NCI-H748 (cell line): ENCODE measurements at regions not wholly inside any gene's neighbourhood (a gene's known extent, or its start where the extent isn't known, plus 50 kb on each side); places are given as distances from the start of the nearest gene placed in this dataset.
A peak's percentile ranks its signal among the peaks of the same experiment; 100 is the strongest.
"Not testable (repeated sequence)": the region's sequence is repeated elsewhere in the genome, so short reads cannot be mapped to it uniquely, and the experiment has no call there.

ENCODE experiments used
- DNase-seq: peaks from one replicate; lab custom pipeline; 2025; ENCODE audit not compliant: unreplicated experiment; lab: John Stamatoyannopoulos, UW

GRCh38 chr6:169918239-169918953, 167.0 kb downstream of the ERMARD start:
- DNase-seq: no peak

DNA sequence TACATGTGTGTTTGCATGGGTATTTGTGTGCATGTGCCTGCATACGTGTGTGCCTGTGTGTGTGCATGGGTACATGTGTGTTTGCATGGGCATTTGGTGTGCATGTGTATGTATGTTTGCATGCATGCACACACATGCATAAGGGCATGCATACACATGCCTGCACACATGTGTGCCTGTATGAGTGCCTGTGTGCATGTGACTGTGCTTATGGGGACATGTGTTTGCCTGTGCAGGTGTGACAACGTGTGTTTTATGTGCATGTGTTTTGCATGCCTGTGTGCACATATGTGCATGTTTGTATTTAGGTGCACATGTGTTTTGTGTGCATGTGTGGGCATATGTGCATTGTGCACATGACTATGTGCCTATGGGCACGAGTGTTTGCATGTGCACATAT, 165.7 kb downstream of the ERMARD start:
- DNase-seq: no peak

DNA sequence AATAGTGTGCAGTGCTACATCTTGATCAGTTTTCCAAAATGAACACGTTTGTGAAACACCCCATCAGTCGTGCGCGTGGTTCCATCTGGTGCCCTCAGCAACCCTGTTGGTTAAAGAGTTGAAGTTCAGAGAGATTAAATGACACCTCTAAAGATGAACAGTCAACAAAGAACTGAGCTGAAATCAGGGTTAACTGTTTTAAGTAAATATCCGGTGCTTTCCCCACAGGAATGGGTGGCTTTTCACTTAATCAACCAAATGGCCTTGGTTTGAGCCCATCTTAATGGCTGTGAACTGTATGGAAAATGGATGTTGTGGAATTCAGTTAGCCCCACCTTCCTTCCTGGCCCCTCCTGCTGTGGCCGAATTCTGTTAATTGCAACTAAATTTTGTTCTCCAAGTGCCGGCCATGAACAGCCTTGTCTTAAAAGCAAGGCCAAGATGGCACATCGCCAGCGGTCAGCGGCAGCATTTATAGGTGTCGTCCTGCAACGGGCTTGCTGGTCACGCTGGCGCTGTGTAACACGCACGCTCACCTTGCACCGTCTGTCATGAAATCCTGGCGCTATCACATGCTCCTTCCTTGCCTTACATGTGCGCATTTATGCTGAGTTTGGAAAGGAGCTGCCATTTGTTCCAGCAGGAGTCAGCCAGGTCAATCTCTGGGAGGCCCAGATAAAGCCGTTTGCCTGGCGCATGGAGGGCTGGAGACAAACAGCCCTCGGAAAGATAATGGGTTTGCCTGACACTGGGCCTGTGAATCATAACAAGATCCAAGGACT, 164.5 kb downstream of the ERMARD start:
- DNase-seq: peak; percentile 28

GRCh38 chr6:169913745-169914144, 162.3 kb downstream of the ERMARD start:
- DNase-seq: not testable (repeated sequence)

- DNase-seq: no peak
These were observed 161.7 kb downstream of the ERMARD start for GRCh38 chr6:169913096-169913638.

- no peak for DNase-seq
These were observed 161.1 kb downstream of the ERMARD start for GRCh38 chr6:169912266-169913095.

GRCh38 chr6:169911264-169912263, 160.1 kb downstream of the ERMARD start:
- DNase-seq: no peak

GRCh38 chr6:169909113-169909512, 157.7 kb downstream of the ERMARD start:
- no peak for DNase-seq

DNA sequence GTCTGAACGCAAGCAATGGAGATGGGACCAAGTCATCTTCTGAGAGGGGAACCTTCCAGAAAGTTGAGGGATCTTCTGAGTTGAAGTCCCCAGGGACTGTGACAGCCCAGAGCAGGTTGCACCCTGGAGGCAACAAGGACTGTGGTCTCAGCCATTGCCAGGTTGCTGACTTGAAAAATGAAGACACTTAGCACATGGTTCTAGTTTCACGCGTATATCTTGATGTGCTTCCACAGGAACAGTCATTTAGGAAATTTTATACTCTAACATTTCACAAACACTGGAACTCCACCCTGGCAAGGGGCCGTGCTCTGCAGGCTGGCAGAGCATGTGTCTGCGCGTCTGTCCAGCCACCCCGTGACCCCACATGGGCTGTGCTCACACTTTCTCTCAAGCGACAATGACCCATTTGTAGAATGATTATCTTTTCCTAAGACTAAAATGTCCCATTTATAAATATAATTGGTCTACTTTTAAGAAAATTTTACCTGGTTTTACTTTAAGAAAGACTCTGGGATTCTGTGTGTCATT, 157.0 kb downstream of the ERMARD start:
- no peak for DNase-seq

DNA sequence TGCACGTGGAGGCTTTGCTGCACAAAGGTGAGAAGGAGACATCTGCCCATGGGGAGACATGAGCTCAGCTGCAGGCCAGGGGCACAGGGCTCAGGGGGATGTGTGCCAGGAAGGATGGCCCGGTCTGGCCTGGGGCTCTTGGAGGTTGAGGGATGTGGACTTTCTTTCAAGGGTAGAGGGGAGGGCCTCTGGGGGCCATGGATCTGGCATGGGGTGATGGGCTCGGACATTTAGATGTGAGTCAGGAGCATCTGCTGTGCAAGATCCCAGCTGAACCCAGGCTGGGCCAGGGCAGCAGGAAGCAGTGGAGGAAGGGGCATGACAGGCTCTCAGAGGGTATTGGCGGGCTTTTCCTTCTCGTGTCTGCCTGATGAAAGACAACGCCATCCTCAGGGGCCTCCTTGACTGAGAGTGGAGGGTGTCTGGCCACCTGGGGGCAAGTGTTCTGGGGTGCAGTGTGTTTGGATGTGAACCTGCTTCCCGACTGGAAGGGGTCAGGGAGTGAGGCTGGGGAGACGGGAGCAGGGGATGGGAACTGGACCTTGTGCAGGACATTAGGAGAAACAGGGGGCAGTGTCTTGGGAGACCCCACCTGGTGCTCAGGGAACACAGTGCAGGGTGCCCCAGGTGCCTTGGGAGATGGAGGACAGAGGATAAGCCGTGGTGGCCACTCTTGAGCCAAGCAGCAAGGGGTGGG, 156.1 kb downstream of the ERMARD start:
- DNase-seq: no peak

- no peak for DNase-seq
These were observed 155.4 kb downstream of the ERMARD start for GRCh38 chr6:169906688-169907418.

DNA sequence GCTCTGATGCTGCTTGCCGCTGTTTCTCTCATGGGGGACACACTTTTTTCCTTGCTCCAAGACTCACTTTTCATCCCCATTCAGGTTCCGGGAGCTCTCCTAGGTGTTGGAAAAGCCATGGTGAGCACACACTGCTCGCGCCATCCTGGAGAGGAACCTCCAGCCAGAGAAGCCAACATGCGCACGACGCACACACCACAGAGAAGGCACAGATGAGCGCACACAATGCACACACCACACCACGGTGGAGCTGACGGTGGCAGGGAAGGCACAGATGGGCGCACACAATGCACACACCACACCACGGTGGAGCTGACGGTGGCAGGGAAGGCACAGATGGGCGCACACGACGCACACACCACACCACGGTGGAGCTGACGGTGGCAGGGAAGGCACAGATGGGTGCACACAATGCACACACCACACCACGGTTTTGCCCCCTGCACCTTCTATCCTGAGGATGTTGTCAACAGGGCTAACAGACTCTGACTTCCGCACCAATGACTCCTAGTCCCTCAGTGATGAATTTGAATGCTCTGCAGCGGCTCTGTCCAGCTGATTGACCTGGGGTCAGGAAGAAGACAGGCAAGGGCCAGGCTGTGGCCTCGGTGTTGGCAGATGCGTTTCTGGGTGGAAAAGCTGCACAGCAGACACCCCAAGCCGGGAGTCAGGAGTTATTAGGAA, 154.7 kb downstream of the ERMARD start:
- no peak for DNase-seq

- no peak for DNase-seq
These were observed 153.8 kb downstream of the ERMARD start for GRCh38 chr6:169905041-169905807.

GRCh38 chr6:169904051-169904922, 152.9 kb downstream of the ERMARD start:
- no peak for DNase-seq

GRCh38 chr6:169903122-169903521, 151.7 kb downstream of the ERMARD start:
- DNase-seq: no peak

- DNase-seq: no peak
These were observed 151.2 kb downstream of the ERMARD start for GRCh38 chr6:169902604-169903003.
